Lower leg skin (tissue), 3 donors: ENCODE measurements at regions not wholly inside any gene's neighbourhood (a gene's known extent, or its start where the extent isn't known, plus 50 kb on each side); places are given as distances from the start of the nearest gene placed in this dataset.

Experiments
- POLR2A ChIP-seq, 2 donors: fragments of 450-650 bp; IDR thresholded peaks; one replicate each; pipeline ENCODE4 v1.6.1; 2016 to 2017; ENCODE audit warnings: antibody characterized with exemption in 2 of 2, mild to moderate bottlenecking in 1 of 2, moderate library complexity in 1 of 2
- TF ChIP-seq, protein P1 (sequence below), 3 donors: fragments of 450-650 bp; IDR thresholded peaks; one replicate each; pipeline ENCODE4 v1.5.1; 2016; ENCODE audit warnings: antibody characterized with exemption in 3 of 3, mild to moderate bottlenecking in 3 of 3, moderate library complexity in 2 of 3

DNA sequence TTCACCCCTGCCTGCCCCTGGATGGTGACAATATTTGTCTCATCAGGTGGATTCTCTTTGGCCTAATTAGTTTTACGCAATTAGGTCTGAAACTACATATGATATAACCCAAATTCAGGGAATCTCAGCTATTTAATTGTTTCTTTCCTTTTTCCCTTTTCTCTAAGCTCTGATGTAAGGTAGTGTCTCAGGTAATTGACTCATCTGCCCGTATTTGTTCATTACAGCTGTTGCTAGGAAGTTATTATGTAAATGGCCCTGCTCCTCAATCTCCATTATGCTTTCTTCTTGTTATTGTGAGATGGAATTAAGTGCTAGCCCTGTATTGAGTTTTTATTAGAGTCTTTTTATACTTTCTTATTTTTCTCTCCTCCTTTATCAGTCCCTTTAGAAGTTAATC, 378.2 kb upstream of the ARID1B start:
- TF ChIP-seq, protein P1, sequence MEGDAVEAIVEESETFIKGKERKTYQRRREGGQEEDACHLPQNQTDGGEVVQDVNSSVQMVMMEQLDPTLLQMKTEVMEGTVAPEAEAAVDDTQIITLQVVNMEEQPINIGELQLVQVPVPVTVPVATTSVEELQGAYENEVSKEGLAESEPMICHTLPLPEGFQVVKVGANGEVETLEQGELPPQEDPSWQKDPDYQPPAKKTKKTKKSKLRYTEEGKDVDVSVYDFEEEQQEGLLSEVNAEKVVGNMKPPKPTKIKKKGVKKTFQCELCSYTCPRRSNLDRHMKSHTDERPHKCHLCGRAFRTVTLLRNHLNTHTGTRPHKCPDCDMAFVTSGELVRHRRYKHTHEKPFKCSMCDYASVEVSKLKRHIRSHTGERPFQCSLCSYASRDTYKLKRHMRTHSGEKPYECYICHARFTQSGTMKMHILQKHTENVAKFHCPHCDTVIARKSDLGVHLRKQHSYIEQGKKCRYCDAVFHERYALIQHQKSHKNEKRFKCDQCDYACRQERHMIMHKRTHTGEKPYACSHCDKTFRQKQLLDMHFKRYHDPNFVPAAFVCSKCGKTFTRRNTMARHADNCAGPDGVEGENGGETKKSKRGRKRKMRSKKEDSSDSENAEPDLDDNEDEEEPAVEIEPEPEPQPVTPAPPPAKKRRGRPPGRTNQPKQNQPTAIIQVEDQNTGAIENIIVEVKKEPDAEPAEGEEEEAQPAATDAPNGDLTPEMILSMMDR (IDR thresholded peaks at IDR 0.05) = no peak
- no peak for TF ChIP-seq POLR2A (IDR thresholded peaks at IDR 0.05)
